Esophagus squamous epithelium (tissue), 5 donors: ENCODE measurements at regions not wholly inside any gene's neighbourhood (a gene's known extent, or its start where the extent isn't known, plus 50 kb on each side); places are given as distances from the start of the nearest gene placed in this dataset.
"Not testable (repeated sequence)": the region's sequence is repeated elsewhere in the genome, so short reads cannot be mapped to it uniquely, and the experiment has no call there.

ENCODE experiments used
- DNase-seq: peaks from one replicate; lab custom pipeline; 2025; lab: John Stamatoyannopoulos, UW
- H3K27ac ChIP-seq, 4 donors: fragments of 200-600 bp; sonication (generic); one replicate each; pipeline ENCODE4 v1.5.1; 2016 to 2019; ENCODE audit warnings: mild to moderate bottlenecking in 1 of 4
- H3K27me3 ChIP-seq, 4 donors: fragments of 200-600 bp; sonication (generic); 1 replicate in 3 of 4; 2 replicates in 1 of 4; pipeline versions ENCODE4 v1.5.1 to v1.6.0; 2017 to 2021; ENCODE audit warnings: antibody characterized with exemption in 1 of 4
- H3K36me3 ChIP-seq, 3 donors: fragments of 200-600 bp; sonication (generic); one replicate each; pipeline ENCODE4 v1.5.1; 2016 to 2019
- H3K4me1 ChIP-seq, 3 donors: fragments of 200-600 bp; sonication (generic); one replicate each; pipeline ENCODE4 v1.5.1; 2017 to 2019
- H3K4me3 ChIP-seq, 4 donors: fragments of 200-600 bp; sonication (generic); 1 replicate in 3 of 4; 2 replicates in 1 of 4; pipeline ENCODE4 v1.5.1; 2016 to 2019; ENCODE audit warnings: mild to moderate bottlenecking in 2 of 4, moderate library complexity in 1 of 4
- H3K9me3 ChIP-seq, 3 donors: fragments of 200-600 bp; sonication (generic); one replicate each; pipeline ENCODE4 v1.5.1; 2016 to 2019
- POLR2A ChIP-seq, 4 donors: fragments of 450-650 bp; IDR thresholded peaks; one replicate each; pipeline ENCODE4 v1.6.1; 2017; ENCODE audit warnings: antibody characterized with exemption in 4 of 4, mild to moderate bottlenecking in 4 of 4, moderate library complexity in 3 of 4
- WGBS, 2 donors: methylation state at CpG; one replicate each; pipeline ENCODE4 v1.1.5; 2018; 5-methylcytosine and 5-hydroxymethylcytosine counted together
- intact Hi-C: fragments of 100-400 bp; cut with DNase I; formaldehyde crosslinking; loops from one replicate; pipeline ENCODE4 v1.15.0; 2022
- TF ChIP-seq, protein P1 (sequence below), 6 experiments: fragments of 450-650 bp in 4 of 6; fragments of 200-600 bp in 2 of 6; sonication (generic) in 2 of 6; IDR thresholded peaks; one replicate each; pipeline ENCODE4 v1.5.1; 2016 to 2019; ENCODE audit warnings: antibody characterized with exemption in 6 of 6, mild to moderate bottlenecking in 4 of 6, moderate library complexity in 4 of 6
- donor health status: DM: yes; HTN: yes; CAD: no.

DNA sequence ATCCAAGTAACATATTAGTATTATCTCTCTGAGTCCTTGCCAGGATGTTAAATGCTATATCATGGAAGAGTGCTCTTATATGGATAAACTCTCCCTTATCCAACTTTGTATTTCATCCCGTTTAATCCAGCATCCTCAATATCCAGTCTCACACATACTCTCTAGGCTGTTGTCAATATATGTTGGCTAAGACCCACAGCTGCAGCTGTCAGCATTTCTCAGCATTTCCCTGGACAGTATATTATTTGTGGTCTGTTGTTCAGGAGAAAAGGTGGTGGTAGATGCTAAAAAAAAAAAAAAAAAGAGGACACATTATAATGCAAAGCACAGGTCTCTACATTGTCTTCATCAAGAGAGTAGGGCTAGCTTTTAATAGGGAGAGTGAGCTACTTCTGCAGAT, 1368.0 kb upstream of the ZEB2 start:
- DNase-seq = no peak
- 53 to 79% methylated on average over 1 of the region's 1 CpG for WGBS, 2 donors
- no peaks in the 10 kb centered on the region for H3K4me1 ChIP-seq
- TF ChIP-seq, protein P1, sequence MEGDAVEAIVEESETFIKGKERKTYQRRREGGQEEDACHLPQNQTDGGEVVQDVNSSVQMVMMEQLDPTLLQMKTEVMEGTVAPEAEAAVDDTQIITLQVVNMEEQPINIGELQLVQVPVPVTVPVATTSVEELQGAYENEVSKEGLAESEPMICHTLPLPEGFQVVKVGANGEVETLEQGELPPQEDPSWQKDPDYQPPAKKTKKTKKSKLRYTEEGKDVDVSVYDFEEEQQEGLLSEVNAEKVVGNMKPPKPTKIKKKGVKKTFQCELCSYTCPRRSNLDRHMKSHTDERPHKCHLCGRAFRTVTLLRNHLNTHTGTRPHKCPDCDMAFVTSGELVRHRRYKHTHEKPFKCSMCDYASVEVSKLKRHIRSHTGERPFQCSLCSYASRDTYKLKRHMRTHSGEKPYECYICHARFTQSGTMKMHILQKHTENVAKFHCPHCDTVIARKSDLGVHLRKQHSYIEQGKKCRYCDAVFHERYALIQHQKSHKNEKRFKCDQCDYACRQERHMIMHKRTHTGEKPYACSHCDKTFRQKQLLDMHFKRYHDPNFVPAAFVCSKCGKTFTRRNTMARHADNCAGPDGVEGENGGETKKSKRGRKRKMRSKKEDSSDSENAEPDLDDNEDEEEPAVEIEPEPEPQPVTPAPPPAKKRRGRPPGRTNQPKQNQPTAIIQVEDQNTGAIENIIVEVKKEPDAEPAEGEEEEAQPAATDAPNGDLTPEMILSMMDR (IDR thresholded peaks at IDR 0.05) = no peak
- TF ChIP-seq POLR2A (IDR thresholded peaks at IDR 0.05) = no peak
- H3K36me3 ChIP-seq = no peaks in the 10 kb centered on the region
- intact Hi-C loops = no loop called here
- no peak overlapping the region for H3K4me3 ChIP-seq
- H3K9me3 ChIP-seq = no peaks in the 10 kb centered on the region
- no peak overlapping the region for H3K27ac ChIP-seq
- H3K27me3 ChIP-seq = no peaks in the 10 kb centered on the region

DNA sequence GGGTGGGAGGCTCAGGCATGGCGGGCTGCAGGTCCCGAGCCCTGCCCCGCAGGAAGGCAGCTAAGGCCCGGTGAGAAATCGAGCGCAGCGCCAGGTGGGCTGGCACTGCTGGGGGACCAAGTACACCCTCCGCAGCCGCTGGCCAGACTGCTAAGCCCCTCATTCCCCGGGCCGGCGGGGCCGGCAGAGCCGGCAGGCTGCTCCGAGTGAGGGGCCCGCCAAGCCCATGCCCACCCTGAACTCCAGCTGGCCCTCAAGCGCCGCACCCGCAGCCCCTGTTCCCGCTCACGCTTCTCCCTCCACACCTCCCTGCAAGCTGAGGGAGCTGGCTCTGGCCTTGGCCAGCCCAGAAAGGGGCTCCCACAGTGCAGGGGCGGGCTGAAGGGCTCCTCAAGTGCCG, 1361.1 kb upstream of the ZEB2 start:
- DNase-seq, H3K4me1 ChIP-seq, H3K4me3 ChIP-seq, H3K27ac ChIP-seq, H3K36me3 ChIP-seq, H3K9me3 ChIP-seq, intact Hi-C loops, H3K27me3 ChIP-seq: not testable (repeated sequence)
- WGBS, 2 donors = 100% methylated on average over 1 of the region's 23 CpGs; no CpG with 5 or more reads in 1 of the 2 donors

DNA sequence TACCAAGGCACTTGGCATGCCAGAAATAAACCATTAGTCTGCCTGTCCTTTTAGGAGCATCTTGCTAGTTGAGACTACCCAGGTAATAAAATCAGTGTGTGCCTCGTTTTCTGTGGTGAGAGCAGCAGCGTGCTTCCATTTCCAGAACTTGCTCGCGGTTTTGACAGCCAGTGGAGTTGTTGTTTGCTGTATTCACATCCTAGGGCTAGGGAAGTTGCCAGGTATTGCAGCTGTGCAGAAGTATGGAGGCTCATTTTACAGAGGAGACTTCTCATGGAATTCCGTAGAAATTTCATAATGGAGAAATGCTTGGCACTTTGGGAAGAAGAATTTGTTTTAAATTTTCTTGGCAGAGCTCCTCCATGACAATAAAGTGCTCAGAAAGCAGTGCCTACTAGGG, 1355.1 kb upstream of the ZEB2 start:
- Histone ChIP-seq H3K4me1 (no peaks in the 10 kb centered on the region), H3K27ac (no peak overlapping the region), H3K36me3 (no peaks in the 10 kb centered on the region), H3K9me3 (no peaks in the 10 kb centered on the region), H3K27me3 (no peaks in the 10 kb centered on the region), H3K4me3 (no peak overlapping the region)
- no peak for DNase-seq
- TF ChIP-seq, protein P1 (IDR thresholded peaks at IDR 0.05) = no peak
- TF ChIP-seq POLR2A (IDR thresholded peaks at IDR 0.05) = no peak
- WGBS, 2 donors = 79 to 95% methylated on average over 5 of the region's 5 CpGs
- intact Hi-C loops = no loop called here

DNA sequence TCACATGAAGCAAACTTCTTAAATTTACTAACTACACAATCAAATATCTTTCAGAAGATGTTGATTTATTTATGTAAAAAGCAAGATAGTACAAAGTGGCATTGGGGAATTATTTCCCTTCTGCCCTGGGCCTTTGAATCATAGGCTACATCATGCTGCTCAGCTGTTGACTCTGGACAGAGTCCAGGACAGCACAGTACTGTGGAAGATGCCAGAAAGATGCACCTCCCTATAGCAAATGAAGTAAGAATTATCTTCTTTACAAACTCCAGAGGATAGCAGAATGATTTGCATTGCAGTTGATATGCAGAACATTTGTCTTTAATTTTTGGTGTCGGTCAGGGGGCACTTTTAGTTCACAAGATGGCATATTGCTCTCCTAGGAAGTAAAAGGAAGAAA, 1354.5 kb upstream of the ZEB2 start:
- DNase-seq = no peak
- 79 to 86% methylated on average over 1 of the region's 1 CpG for WGBS, 2 donors
- intact Hi-C loops = no loop called here

DNA sequence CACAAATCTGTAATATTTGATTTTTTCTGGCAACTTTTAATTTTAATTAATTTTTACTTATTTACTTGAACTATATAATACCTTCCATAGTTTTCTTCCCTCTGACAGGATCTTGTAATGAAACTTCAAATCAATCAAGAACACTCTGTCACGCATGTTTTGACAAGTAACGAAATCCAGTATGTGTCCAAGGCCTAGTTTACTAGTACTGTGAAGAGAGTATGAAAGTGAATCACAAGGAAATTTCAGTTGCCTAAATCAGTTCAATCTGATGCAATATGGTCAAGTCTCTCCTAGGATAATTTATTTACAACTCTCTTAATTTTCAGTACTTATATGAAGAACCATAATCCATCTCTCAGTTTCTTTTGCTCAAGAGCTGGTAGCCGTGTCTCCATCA, 1344.6 kb upstream of the ZEB2 start:
- no peak for DNase-seq
- Histone ChIP-seq H3K9me3 (no peaks in the 10 kb centered on the region), H3K4me1 (no peaks in the 10 kb centered on the region), H3K27ac (no peak overlapping the region), H3K27me3 (no peaks in the 10 kb centered on the region), H3K36me3 (no peaks in the 10 kb centered on the region), H3K4me3 (no peak overlapping the region)
- no peak for TF ChIP-seq POLR2A (IDR thresholded peaks at IDR 0.05)
- TF ChIP-seq, protein P1 (IDR thresholded peaks at IDR 0.05) = no peak
- 85 to 91% methylated on average over 3 of the region's 3 CpGs for WGBS, 2 donors
- intact Hi-C loops = no loop called here

More for the DNA sequence above, 1354.5 kb upstream of the ZEB2 start:
- Histone ChIP-seq H3K36me3 (no peaks in the 10 kb centered on the region), H3K9me3 (no peaks in the 10 kb centered on the region), H3K27me3 (no peaks in the 10 kb centered on the region), H3K4me1 (no peaks in the 10 kb centered on the region), H3K4me3 (no peak overlapping the region), H3K27ac (no peak overlapping the region)
- no peak for TF ChIP-seq POLR2A (IDR thresholded peaks at IDR 0.05)
- TF ChIP-seq, protein P1 (IDR thresholded peaks at IDR 0.05) = no peak

DNA sequence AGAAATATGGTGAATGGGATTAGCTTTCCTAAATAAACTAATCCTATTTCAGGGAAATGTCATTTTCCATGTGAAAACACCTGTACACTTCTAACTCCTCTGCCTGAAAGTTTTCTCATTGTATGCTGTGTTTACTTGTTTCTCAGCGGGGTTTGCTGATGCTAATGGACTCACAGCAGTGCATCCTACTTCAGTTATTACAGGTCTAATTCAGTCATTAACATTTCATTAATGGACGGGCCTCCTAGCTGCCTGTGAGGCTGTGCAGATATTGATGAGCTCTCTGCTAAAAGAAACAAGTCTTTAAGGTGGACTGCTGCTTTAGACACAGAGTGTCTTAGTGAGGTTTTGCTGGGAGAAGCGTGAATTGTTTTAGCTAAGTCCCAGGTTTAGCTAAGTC, 1342.0 kb upstream of the ZEB2 start:
- TF ChIP-seq, protein P1 (IDR thresholded peaks at IDR 0.05) = no peak
- no peak for TF ChIP-seq POLR2A (IDR thresholded peaks at IDR 0.05)
- 65 to 74% methylated on average over 3 of the region's 3 CpGs for WGBS, 2 donors
- H3K9me3 ChIP-seq = no peaks in the 10 kb centered on the region

More for the DNA sequence above, 1342.0 kb upstream of the ZEB2 start:
- no peak overlapping the region for H3K27ac ChIP-seq
- intact Hi-C loops = no loop called here
- H3K36me3 ChIP-seq = no peaks in the 10 kb centered on the region
- no peak overlapping the region for H3K4me3 ChIP-seq
- H3K27me3 ChIP-seq = no peaks in the 10 kb centered on the region
- no peaks in the 10 kb centered on the region for H3K4me1 ChIP-seq
- DNase-seq = no peak
